ENCODE measurements at regions not wholly inside any gene's neighbourhood (a gene's known extent, or its start where the extent isn't known, plus 50 kb on each side); places are given as distances from the start of the nearest gene placed in this dataset.
"Not testable (repeated sequence)": the region's sequence is repeated elsewhere in the genome, so short reads cannot be mapped to it uniquely, and the experiment has no call there.

GRCh38 chr2:76178610-76179009, 467.9 kb upstream of the GCFC2 start:
- H3K4me1 ChIP-seq (ENCODE audit: insufficient read depth, low read length): no peaks in the 10 kb centered on the region
- ChIA-PET POLR2A (no interaction called here), CTCF (no interaction called here)
- H3K4me3 Mint-ChIP-seq: no peak overlapping the region
- H3K4me3 ChIP-seq (ENCODE audit: low read length): no peak overlapping the region
- no peak overlapping the region for H3K27ac ChIP-seq (ENCODE audit: low read depth in 1 of 2, low read length in 2 of 2)
- DNase-seq (no peak), ATAC-seq (ENCODE audit: poor library complexity) (no peak)
- no peaks in the 10 kb centered on the region for H3K27me3 ChIP-seq (ENCODE audit: control insufficient read depth in 1 of 2, insufficient read depth in 2 of 2, low read length in 2 of 2)
- no peak overlapping the region for H3K27ac Mint-ChIP-seq
- H3K9me3 Mint-ChIP-seq: peaks cover 28% of the 10 kb centered on the region
- no peaks in the 10 kb centered on the region for H3K27me3 Mint-ChIP-seq
- no peaks in the 10 kb centered on the region for H3K36me3 ChIP-seq (ENCODE audit: insufficient read depth, low read length)
- intact Hi-C loops (cut with DNase I, micrococcal nuclease): no loop called here
- H3K9me3 ChIP-seq (ENCODE audit: control insufficient read depth in 1 of 2, insufficient read depth in 1 of 2, low read length in 2 of 2): no peaks in the 10 kb centered on the region
- TF ChIP-seq CTCF (IDR thresholded peaks at IDR 0.05): no peak
- no peaks in the 10 kb centered on the region for H3K4me1 Mint-ChIP-seq (ENCODE audit: low read depth)
- no peaks in the 10 kb centered on the region for H3K36me3 Mint-ChIP-seq (ENCODE audit: low read depth)

- no peaks in the 10 kb centered on the region for H3K36me3 Mint-ChIP-seq (ENCODE audit: low read depth)
Measured at GRCh38 chr2:76175295-76175694, 464.6 kb upstream of the GCFC2 start.

GRCh38 chr2:76174505-76174904, 463.8 kb upstream of the GCFC2 start:
- Mint-ChIP-seq H3K9me3 (peaks cover 34% of the 10 kb centered on the region), H3K36me3 (ENCODE audit: low read depth) (no peaks in the 10 kb centered on the region), H3K4me3 (no peak overlapping the region), H3K27ac (no peak overlapping the region), H3K4me1 (ENCODE audit: low read depth) (no peaks in the 10 kb centered on the region), H3K27me3 (no peaks in the 10 kb centered on the region)
- intact Hi-C loops (cut with DNase I, micrococcal nuclease): no loop called here
- no peaks in the 10 kb centered on the region for H3K4me1 ChIP-seq (ENCODE audit: insufficient read depth, low read length)
- no peak for DNase-seq
- H3K4me3 ChIP-seq (ENCODE audit: low read length): no peak overlapping the region
- no peak for TF ChIP-seq CTCF (IDR thresholded peaks at IDR 0.05)
- no peaks in the 10 kb centered on the region for H3K27me3 ChIP-seq (ENCODE audit: control insufficient read depth in 1 of 2, insufficient read depth in 2 of 2, low read length in 2 of 2)
- H3K9me3 ChIP-seq (ENCODE audit: control insufficient read depth in 1 of 2, insufficient read depth in 1 of 2, low read length in 2 of 2): no peaks in the 10 kb centered on the region
- H3K36me3 ChIP-seq (ENCODE audit: insufficient read depth, low read length): no peaks in the 10 kb centered on the region
- ChIA-PET POLR2A (no interaction called here), CTCF (no interaction called here)
- no peak overlapping the region for H3K27ac ChIP-seq (ENCODE audit: low read depth in 1 of 2, low read length in 2 of 2)
- no peak for ATAC-seq (ENCODE audit: poor library complexity)

More at GRCh38 chr2:76175295-76175694, 464.6 kb upstream of the GCFC2 start:
- H3K9me3 ChIP-seq (ENCODE audit: control insufficient read depth in 1 of 2, insufficient read depth in 1 of 2, low read length in 2 of 2): no peaks in the 10 kb centered on the region
- Mint-ChIP-seq H3K27me3 (no peaks in the 10 kb centered on the region), H3K4me1 (ENCODE audit: low read depth) (no peaks in the 10 kb centered on the region), H3K27ac (no peak overlapping the region), H3K9me3 (peaks cover 34% of the 10 kb centered on the region), H3K4me3 (no peak overlapping the region)
- no peaks in the 10 kb centered on the region for H3K36me3 ChIP-seq (ENCODE audit: insufficient read depth, low read length)
- ATAC-seq (ENCODE audit: poor library complexity) (no peak), DNase-seq (no peak)
- CTCF ChIA-PET: no interaction called here
- H3K4me1 ChIP-seq (ENCODE audit: insufficient read depth, low read length): no peaks in the 10 kb centered on the region
- POLR2A ChIA-PET: no interaction called here
- no peak for TF ChIP-seq CTCF (IDR thresholded peaks at IDR 0.05)
- intact Hi-C loops (cut with DNase I, micrococcal nuclease): no loop called here
- H3K4me3 ChIP-seq (ENCODE audit: low read length): no peak overlapping the region
- H3K27me3 ChIP-seq (ENCODE audit: control insufficient read depth in 1 of 2, insufficient read depth in 2 of 2, low read length in 2 of 2): no peaks in the 10 kb centered on the region
- H3K27ac ChIP-seq (ENCODE audit: low read depth in 1 of 2, low read length in 2 of 2): no peak overlapping the region

- H3K27me3 ChIP-seq (ENCODE audit: control insufficient read depth in 1 of 2, insufficient read depth in 2 of 2, low read length in 2 of 2); H3K9me3 ChIP-seq (ENCODE audit: control insufficient read depth in 1 of 2, insufficient read depth in 1 of 2, low read length in 2 of 2); CTCF ChIA-PET; ATAC-seq (ENCODE audit: poor library complexity); H3K27ac ChIP-seq (ENCODE audit: low read depth in 1 of 2, low read length in 2 of 2); H3K4me3 Mint-ChIP-seq; H3K27me3 Mint-ChIP-seq; H3K36me3 Mint-ChIP-seq (ENCODE audit: low read depth); H3K4me1 Mint-ChIP-seq (ENCODE audit: low read depth); H3K36me3 ChIP-seq (ENCODE audit: insufficient read depth, low read length); POLR2A ChIA-PET; H3K4me1 ChIP-seq (ENCODE audit: insufficient read depth, low read length); intact Hi-C loops (cut with DNase I, micrococcal nuclease); H3K4me3 ChIP-seq (ENCODE audit: low read length); H3K27ac Mint-ChIP-seq; DNase-seq: not testable (repeated sequence)
- H3K9me3 Mint-ChIP-seq: peaks cover 26% of the 10 kb centered on the region
Measured at GRCh38 chr2:76173206-76173605, 462.5 kb upstream of the GCFC2 start.

- DNase-seq; H3K4me1 ChIP-seq (ENCODE audit: insufficient read depth, low read length); H3K4me3 Mint-ChIP-seq; H3K27me3 Mint-ChIP-seq; ATAC-seq (ENCODE audit: poor library complexity); H3K9me3 ChIP-seq (ENCODE audit: control insufficient read depth in 1 of 2, insufficient read depth in 1 of 2, low read length in 2 of 2); POLR2A ChIA-PET; H3K27ac ChIP-seq (ENCODE audit: low read depth in 1 of 2, low read length in 2 of 2); intact Hi-C loops (cut with DNase I, micrococcal nuclease); H3K36me3 Mint-ChIP-seq (ENCODE audit: low read depth); H3K36me3 ChIP-seq (ENCODE audit: insufficient read depth, low read length); H3K27me3 ChIP-seq (ENCODE audit: control insufficient read depth in 1 of 2, insufficient read depth in 2 of 2, low read length in 2 of 2); H3K27ac Mint-ChIP-seq; H3K4me3 ChIP-seq (ENCODE audit: low read length); H3K4me1 Mint-ChIP-seq (ENCODE audit: low read depth): not testable (repeated sequence)
- CTCF ChIA-PET: interaction anchor here (0.6 kb wide), 1 partner anchor 166 kb away, joined by 3 read pairs; no protein-coding TSS in a partner anchor
- peaks cover 19% of the 10 kb centered on the region for H3K9me3 Mint-ChIP-seq
Measured at GRCh38 chr2:76172154-76172595, 461.5 kb upstream of the GCFC2 start.
